ENCODE measurements at regions not wholly inside any gene's neighbourhood (a gene's known extent, or its start where the extent isn't known, plus 50 kb on each side); places are given as distances from the start of the nearest gene placed in this dataset.

DNA sequence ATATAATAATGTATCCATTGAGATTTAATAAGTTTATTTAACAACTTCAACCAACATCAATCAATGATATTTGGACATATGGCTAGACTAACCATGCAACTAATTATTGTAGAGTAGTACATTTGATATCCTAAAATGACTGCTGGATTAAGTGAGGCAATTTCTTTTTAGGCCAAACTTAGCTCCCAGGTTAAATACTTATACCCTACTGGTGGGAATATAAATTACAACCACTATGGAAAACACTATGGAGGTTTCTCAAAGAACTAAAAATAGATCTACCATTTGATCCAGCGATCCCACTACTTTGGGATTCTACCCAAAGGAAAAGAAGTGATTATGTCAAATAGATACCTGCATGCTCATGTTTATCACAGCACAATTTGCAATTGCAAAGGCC, 345.8 kb downstream of the RBM26 start:
- DNase-seq (no peak), ATAC-seq (no peak)
- H3K9me3 ChIP-seq = no peaks in the 10 kb centered on the region
- H3K4me3 ChIP-seq = no peak overlapping the region
- no peaks in the 10 kb centered on the region for H3K4me1 ChIP-seq
- no peaks in the 10 kb centered on the region for H3K36me3 ChIP-seq (ENCODE audit: insufficient read depth in 1 of 2, low read depth in 1 of 2)
- TF ChIP-seq, protein P1, sequence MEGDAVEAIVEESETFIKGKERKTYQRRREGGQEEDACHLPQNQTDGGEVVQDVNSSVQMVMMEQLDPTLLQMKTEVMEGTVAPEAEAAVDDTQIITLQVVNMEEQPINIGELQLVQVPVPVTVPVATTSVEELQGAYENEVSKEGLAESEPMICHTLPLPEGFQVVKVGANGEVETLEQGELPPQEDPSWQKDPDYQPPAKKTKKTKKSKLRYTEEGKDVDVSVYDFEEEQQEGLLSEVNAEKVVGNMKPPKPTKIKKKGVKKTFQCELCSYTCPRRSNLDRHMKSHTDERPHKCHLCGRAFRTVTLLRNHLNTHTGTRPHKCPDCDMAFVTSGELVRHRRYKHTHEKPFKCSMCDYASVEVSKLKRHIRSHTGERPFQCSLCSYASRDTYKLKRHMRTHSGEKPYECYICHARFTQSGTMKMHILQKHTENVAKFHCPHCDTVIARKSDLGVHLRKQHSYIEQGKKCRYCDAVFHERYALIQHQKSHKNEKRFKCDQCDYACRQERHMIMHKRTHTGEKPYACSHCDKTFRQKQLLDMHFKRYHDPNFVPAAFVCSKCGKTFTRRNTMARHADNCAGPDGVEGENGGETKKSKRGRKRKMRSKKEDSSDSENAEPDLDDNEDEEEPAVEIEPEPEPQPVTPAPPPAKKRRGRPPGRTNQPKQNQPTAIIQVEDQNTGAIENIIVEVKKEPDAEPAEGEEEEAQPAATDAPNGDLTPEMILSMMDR (IDR thresholded peaks at IDR 0.05) = peak; percentile 5
- 73 to 83% (median 77%) methylated on average over 1 of the region's 1 CpG for WGBS, 3 donors
- H3K27me3 ChIP-seq (ENCODE audit: insufficient read depth in 3 of 3, low read length in 2 of 3) = no peaks in the 10 kb centered on the region
- no peak overlapping the region for H3K27ac ChIP-seq
- intact Hi-C loops (cut with DNase I) = no loop called here

DNA sequence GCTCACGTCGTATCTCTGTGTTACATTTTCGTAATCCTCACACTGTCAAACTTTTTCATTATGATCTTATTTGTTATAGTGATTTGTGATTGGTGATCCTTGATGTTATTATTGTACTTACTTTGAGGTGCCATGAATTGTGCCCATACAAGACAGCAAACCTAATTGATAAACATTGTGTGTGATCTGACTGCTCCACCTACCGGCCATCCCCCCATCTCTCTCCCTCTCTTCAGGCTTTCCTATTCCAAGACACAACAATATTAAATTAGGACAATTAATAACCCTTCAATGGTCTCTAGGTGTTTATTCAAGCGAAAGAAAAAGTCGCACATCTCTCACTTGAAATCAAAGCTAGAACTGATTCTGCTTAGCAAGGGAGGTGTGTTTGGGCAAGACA, 349.3 kb downstream of the RBM26 start:
- intact Hi-C loops (cut with DNase I) = no loop called here
- Histone ChIP-seq H3K27me3 (ENCODE audit: insufficient read depth in 3 of 3, low read length in 2 of 3) (no peaks in the 10 kb centered on the region), H3K36me3 (ENCODE audit: insufficient read depth in 1 of 2, low read depth in 1 of 2) (no peaks in the 10 kb centered on the region), H3K4me1 (no peaks in the 10 kb centered on the region), H3K27ac (no peak overlapping the region), H3K4me3 (no peak overlapping the region), H3K9me3 (no peaks in the 10 kb centered on the region)
- TF ChIP-seq, protein P1 (IDR thresholded peaks at IDR 0.05) = no peak
- 88 to 89% (median 88%) methylated on average over 6 of the region's 6 CpGs for WGBS, 3 donors
- ATAC-seq (no peak), DNase-seq (no peak)

DNA sequence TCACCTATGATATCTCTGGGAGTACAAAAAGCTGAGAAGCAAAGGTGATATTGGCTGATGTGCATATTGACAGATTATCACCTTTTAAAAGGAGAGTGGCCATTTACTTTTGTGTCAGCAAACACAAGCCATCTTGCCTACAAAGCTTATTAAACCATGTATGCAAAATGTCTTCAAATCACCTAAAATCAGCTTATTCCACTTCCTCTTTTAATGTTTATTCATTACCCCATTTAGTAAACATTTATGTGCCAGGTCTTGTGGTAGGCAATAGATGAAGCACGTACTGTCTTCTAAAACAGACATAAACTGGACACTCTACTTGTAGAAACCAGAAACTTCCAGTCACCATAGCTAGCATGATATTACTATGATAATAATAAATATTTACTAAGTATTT, 354.6 kb downstream of the RBM26 start:
- Histone ChIP-seq H3K9me3 (no peaks in the 10 kb centered on the region), H3K27me3 (ENCODE audit: insufficient read depth in 3 of 3, low read length in 2 of 3) (no peaks in the 10 kb centered on the region), H3K36me3 (ENCODE audit: insufficient read depth in 1 of 2, low read depth in 1 of 2) (no peaks in the 10 kb centered on the region), H3K27ac (no peak overlapping the region), H3K4me3 (no peak overlapping the region), H3K4me1 (no peaks in the 10 kb centered on the region)
- ATAC-seq (no peak), DNase-seq (no peak)
- 41 to 58% (median 45%) methylated on average over 1 of the region's 1 CpG for WGBS, 3 donors
- intact Hi-C loops (cut with DNase I) = no loop called here
- TF ChIP-seq, protein P1 (IDR thresholded peaks at IDR 0.05) = no peak

DNA sequence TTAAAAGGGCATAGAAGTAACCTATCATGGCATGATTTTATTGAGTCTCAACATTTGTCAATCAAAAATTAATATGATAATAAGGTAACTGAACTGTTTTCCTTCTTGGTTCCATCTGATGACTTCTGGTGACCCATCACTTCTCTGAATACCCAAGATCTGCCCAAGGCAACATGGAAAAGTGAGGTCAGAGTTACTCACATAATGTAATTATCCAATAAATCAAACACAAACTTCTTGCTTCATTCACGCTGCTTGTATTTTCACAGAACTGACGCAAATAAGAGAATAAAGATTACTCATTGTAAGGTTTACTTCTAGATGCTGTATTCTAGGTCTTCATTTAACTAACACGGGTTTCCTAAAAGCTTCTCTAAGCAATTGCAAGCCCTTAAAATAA, 361.6 kb downstream of the RBM26 start:
- Histone ChIP-seq H3K36me3 (ENCODE audit: insufficient read depth in 1 of 2, low read depth in 1 of 2) (no peaks in the 10 kb centered on the region), H3K27me3 (ENCODE audit: insufficient read depth in 3 of 3, low read length in 2 of 3) (no peaks in the 10 kb centered on the region), H3K27ac (no peak overlapping the region), H3K9me3 (no peaks in the 10 kb centered on the region), H3K4me3 (no peak overlapping the region), H3K4me1 (no peaks in the 10 kb centered on the region)
- DNase-seq (no peak), ATAC-seq (no peak)
- WGBS, 3 donors = 75 to 89% (median 76%) methylated on average over 3 of the region's 3 CpGs
- intact Hi-C loops (cut with DNase I) = no loop called here
- TF ChIP-seq, protein P1 (IDR thresholded peaks at IDR 0.05) = no peak

DNA sequence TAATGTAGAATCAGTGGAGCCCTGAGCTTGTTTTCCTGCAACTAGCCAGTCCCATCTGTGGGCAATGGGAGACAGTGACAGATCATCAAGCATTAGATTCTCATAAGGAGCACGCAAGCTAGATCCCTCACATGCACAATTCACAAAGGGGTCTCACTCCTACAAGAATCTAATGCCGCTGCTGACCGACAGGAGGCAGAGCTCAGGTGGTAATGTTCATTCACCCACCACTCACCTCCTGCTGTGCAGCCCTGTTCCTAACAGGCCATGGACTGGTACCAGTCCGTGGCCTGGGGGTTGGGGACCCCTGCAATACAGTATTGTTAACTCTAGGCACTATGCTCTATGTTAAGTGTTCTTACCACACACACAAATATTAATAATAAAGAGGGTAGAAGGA, 362.8 kb downstream of the RBM26 start:
- H3K4me3 ChIP-seq = no peak overlapping the region
- no peaks in the 10 kb centered on the region for H3K9me3 ChIP-seq
- WGBS, 3 donors = 77 to 85% (median 81%) methylated on average over 4 of the region's 4 CpGs
- intact Hi-C loops (cut with DNase I) = no loop called here
- no peaks in the 10 kb centered on the region for H3K27me3 ChIP-seq (ENCODE audit: insufficient read depth in 3 of 3, low read length in 2 of 3)
- no peaks in the 10 kb centered on the region for H3K36me3 ChIP-seq (ENCODE audit: insufficient read depth in 1 of 2, low read depth in 1 of 2)
- TF ChIP-seq, protein P1 (IDR thresholded peaks at IDR 0.05) = no peak
- no peaks in the 10 kb centered on the region for H3K4me1 ChIP-seq
- ATAC-seq (no peak), DNase-seq (no peak)
- no peak overlapping the region for H3K27ac ChIP-seq
